Omental fat pad (tissue), 3 donors: ENCODE measurements at regions not wholly inside any gene's neighbourhood (a gene's known extent, or its start where the extent isn't known, plus 50 kb on each side); places are given as distances from the start of the nearest gene placed in this dataset.

Experiments
- ATAC-seq: fragments of 150-250 bp; one replicate; pipeline ENCODE4 v1.9.1; 2016; ENCODE audit warnings: mild to moderate bottlenecking, moderate library complexity; ENCODE audit not compliant: low FRiP score
- DNase-seq: peaks from one replicate; pipeline ENCODE4 v3.0.0-alpha.2; 2019; ENCODE audit warnings: low spot score
- CTCF ChIP-seq, 3 donors: fragments of 450-650 bp; IDR thresholded peaks; one replicate each; pipeline ENCODE4 v1.5.1; 2016 to 2017; ENCODE audit warnings: antibody characterized with exemption in 3 of 3, mild to moderate bottlenecking in 3 of 3, moderate library complexity in 2 of 3

GRCh38 chr7:156127166-156128134 lies 315.2 kb upstream of the SHH start:
- ATAC-seq (no peak), DNase-seq (no peak)
- TF ChIP-seq CTCF (IDR thresholded peaks at IDR 0.05) = no peak

GRCh38 chr7:156125841-156126730 lies 313.8 kb upstream of the SHH start:
- no peak for ATAC-seq
- TF ChIP-seq CTCF (IDR thresholded peaks at IDR 0.05) = no peak
- DNase-seq = no peak

GRCh38 chr7:156124356-156124755 lies 312.1 kb upstream of the SHH start:
- DNase-seq (no peak), ATAC-seq (no peak)
- TF ChIP-seq CTCF (IDR thresholded peaks at IDR 0.05) = no peak

GRCh38 chr7:156123362-156123761 lies 311.1 kb upstream of the SHH start:
- ATAC-seq = no peak
- DNase-seq = no peak
- TF ChIP-seq CTCF (IDR thresholded peaks at IDR 0.05) = no peak

- TF ChIP-seq CTCF (IDR thresholded peaks at IDR 0.05) = no peak
- DNase-seq = no peak
- no peak for ATAC-seq
These were observed 310.6 kb upstream of the SHH start for GRCh38 chr7:156122752-156123354.

- DNase-seq = no peak
These were observed 309.7 kb upstream of the SHH start for GRCh38 chr7:156121956-156122355.

More at GRCh38 chr7:156121956-156122355, 309.7 kb upstream of the SHH start:
- no peak for TF ChIP-seq CTCF (IDR thresholded peaks at IDR 0.05)
- ATAC-seq = no peak
